HL-60 (cell line): ENCODE measurements at regions not wholly inside any gene's neighbourhood (a gene's known extent, or its start where the extent isn't known, plus 50 kb on each side); places are given as distances from the start of the nearest gene placed in this dataset.

ENCODE experiments used
- DNase-seq, 2 experiments: peaks; one replicate each; pipeline ENCODE4 v3.0.0-alpha.2; 2010 to 2020; ENCODE audit warnings: low read depth in 1 of 2, low spot score in 1 of 2
- H3K27ac ChIP-seq: fragments of 250-450 bp; sonication (Bioruptor Pico); replicated peaks from 2 replicates; pipeline ENCODE4 v1.5.1; 2020; ENCODE audit warnings: mild to moderate bottlenecking, moderate library complexity
- H3K27me3 ChIP-seq: fragments of 250-450 bp; sonication (Bioruptor Pico); 2 replicates; pipeline ENCODE4 v1.5.1; 2021; ENCODE audit warnings: mild to moderate bottlenecking, moderate library complexity; ENCODE audit not compliant: insufficient read depth, poor library complexity, severe bottlenecking
- H3K4me3 ChIP-seq: replicated peaks from 2 replicates; pipeline ENCODE4 v1.5.1; 2011; ENCODE audit warnings: mild to moderate bottlenecking, control low read depth, low read length; ENCODE audit not compliant: insufficient read depth
- GABPA ChIP-seq: IDR thresholded peaks from 2 replicates; pipeline ENCODE4 v1.6.1; 2012; ENCODE audit warnings: low read depth
- POLR2AphosphoS5 ChIP-seq: IDR thresholded peaks from 2 replicates; pipeline ENCODE4 v1.6.1; 2012; ENCODE audit warnings: low read depth
- SPI1 ChIP-seq: IDR thresholded peaks from 2 replicates; pipeline ENCODE4 v1.6.1; 2012; ENCODE audit warnings: low read depth, mild to moderate bottlenecking, borderline replicate concordance
- TF ChIP-seq, protein P1 (sequence below): IDR thresholded peaks from one replicate; pipeline ENCODE4 v1.5.1; 2011; ENCODE audit warnings: low read length, control low read depth, inconsistent platforms; ENCODE audit not compliant: insufficient read depth
- TF ChIP-seq, protein P2 (sequence below): IDR thresholded peaks from 2 replicates; pipeline ENCODE4 v1.6.1; 2012; ENCODE audit warnings: low read depth; ENCODE audit not compliant: insufficient replicate concordance

DNA sequence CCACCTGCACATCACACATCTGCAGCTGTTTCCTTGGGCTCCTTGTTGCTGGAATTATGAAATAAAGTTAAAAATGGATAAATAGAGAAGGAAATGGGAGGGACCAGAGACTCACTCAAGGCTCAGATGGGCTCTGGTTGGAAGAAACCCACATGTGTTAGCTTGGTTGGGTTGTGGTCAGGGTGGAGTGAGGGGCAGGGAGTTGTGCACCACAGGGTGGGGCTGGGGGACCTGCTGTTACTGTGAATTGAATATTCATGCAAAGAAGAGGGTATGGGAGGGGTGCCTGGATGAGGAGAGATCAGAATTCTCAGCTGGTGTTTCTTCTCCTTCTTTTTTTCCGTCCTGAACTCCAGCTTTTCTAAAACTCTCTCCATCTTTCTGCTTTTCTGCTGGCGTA is 320.7 kb downstream of the MAP2K4 start:
- DNase-seq: no peak
- no peak overlapping the region for H3K4me3 ChIP-seq
- TF ChIP-seq, protein P1, sequence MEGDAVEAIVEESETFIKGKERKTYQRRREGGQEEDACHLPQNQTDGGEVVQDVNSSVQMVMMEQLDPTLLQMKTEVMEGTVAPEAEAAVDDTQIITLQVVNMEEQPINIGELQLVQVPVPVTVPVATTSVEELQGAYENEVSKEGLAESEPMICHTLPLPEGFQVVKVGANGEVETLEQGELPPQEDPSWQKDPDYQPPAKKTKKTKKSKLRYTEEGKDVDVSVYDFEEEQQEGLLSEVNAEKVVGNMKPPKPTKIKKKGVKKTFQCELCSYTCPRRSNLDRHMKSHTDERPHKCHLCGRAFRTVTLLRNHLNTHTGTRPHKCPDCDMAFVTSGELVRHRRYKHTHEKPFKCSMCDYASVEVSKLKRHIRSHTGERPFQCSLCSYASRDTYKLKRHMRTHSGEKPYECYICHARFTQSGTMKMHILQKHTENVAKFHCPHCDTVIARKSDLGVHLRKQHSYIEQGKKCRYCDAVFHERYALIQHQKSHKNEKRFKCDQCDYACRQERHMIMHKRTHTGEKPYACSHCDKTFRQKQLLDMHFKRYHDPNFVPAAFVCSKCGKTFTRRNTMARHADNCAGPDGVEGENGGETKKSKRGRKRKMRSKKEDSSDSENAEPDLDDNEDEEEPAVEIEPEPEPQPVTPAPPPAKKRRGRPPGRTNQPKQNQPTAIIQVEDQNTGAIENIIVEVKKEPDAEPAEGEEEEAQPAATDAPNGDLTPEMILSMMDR: no peak
- TF ChIP-seq SPI1 (no peak), POLR2AphosphoS5 (no peak), GABPA (no peak)
- TF ChIP-seq, protein P2, sequence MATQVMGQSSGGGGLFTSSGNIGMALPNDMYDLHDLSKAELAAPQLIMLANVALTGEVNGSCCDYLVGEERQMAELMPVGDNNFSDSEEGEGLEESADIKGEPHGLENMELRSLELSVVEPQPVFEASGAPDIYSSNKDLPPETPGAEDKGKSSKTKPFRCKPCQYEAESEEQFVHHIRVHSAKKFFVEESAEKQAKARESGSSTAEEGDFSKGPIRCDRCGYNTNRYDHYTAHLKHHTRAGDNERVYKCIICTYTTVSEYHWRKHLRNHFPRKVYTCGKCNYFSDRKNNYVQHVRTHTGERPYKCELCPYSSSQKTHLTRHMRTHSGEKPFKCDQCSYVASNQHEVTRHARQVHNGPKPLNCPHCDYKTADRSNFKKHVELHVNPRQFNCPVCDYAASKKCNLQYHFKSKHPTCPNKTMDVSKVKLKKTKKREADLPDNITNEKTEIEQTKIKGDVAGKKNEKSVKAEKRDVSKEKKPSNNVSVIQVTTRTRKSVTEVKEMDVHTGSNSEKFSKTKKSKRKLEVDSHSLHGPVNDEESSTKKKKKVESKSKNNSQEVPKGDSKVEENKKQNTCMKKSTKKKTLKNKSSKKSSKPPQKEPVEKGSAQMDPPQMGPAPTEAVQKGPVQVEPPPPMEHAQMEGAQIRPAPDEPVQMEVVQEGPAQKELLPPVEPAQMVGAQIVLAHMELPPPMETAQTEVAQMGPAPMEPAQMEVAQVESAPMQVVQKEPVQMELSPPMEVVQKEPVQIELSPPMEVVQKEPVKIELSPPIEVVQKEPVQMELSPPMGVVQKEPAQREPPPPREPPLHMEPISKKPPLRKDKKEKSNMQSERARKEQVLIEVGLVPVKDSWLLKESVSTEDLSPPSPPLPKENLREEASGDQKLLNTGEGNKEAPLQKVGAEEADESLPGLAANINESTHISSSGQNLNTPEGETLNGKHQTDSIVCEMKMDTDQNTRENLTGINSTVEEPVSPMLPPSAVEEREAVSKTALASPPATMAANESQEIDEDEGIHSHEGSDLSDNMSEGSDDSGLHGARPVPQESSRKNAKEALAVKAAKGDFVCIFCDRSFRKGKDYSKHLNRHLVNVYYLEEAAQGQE: no peak

DNA sequence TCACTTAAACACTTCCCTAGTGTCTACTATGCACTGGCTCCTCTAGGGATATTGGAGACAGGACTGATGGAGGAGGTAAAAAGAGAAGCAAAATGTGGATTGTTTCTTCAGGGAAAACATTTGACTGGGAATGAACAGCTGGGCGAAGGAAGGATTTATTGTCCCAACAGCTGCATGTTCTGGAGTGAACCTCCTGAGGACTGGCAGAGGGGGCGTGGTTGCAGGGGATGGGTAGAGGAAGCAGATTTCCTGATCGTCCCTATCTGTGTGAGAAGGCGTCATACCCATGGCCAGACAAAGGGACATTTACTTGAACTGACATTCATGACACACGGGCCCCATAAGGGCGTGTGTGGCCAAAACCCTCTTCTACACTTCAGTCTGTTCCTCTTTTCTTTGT is 321.5 kb downstream of the MAP2K4 start:
- DNase-seq: no peak
- H3K27ac ChIP-seq: no peak overlapping the region
- no peak overlapping the region for H3K4me3 ChIP-seq
- H3K27me3 ChIP-seq: no peaks in the 10 kb centered on the region
- TF ChIP-seq GABPA (no peak), POLR2AphosphoS5 (no peak), SPI1 (no peak)
- TF ChIP-seq, protein P1: no peak

More for the DNA sequence above, 320.7 kb downstream of the MAP2K4 start:
- H3K27ac ChIP-seq: no peak overlapping the region
- H3K27me3 ChIP-seq: no peaks in the 10 kb centered on the region

DNA sequence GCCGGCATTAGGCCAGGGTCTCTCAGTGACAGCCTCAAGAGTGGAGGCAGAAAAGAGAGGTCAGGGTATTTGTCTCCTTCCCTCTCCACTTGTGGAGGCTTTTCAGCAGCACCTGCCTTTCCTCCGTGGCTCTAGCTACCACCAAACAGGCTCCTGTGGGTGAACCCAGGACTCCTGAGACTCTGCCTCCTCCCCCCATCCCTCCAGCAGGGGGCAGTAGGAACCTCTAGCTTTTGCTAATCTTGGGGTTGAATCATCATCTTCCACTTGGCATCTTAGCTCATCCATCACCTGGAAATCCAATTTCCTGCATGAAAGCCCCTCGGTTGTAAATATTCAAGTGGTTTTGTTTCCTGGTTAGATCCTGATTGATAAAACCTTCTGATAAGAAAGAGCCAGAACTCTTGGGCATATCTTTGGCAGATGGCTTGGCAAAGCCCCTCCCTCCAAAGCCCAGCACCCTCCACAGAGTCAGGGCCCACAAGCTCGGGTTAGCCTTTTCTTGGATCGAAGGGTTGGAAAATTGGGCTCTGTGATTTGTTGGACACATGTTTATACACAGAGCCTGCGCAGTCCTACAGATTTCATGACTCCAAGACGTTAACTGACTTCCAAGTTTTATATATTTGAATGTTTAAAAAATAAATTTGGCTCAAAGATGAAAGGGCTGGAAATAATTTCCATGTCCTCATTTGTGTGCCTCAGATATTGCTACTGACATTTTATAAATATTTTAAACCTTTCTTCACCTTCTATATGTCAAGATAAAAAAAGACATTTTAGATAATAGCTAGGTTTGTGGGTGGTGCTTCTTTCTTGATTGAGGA is 322.1 kb downstream of the MAP2K4 start:
- no peak overlapping the region for H3K4me3 ChIP-seq
- H3K27ac ChIP-seq: no peak overlapping the region
- TF ChIP-seq POLR2AphosphoS5: no peak
- TF ChIP-seq, protein P1: peak; percentile 3
- DNase-seq: peak in 1 of 2 experiments; percentile 1
- H3K27me3 ChIP-seq: no peaks in the 10 kb centered on the region

DNA sequence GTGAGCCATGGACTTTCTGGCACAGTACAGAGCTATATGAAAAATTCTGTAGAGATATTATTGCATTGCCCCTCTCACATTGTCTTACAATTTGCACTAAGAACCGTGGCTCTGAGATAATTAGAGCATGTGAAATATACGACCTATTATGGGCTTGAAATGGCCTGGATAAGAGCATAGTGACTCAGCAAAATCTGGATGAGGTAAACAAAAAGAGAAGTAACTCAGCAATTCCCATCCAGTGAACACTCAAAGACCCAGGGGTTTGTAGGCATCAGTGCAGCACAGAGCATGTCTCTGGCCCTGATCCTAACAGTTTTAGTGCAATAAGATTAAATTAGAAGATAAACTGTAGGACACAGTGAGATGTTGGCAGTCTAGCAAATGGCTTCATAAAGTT is 317.2 kb upstream of the MYOCD start:
- peak in 1 of 2 experiments; percentile 0 for DNase-seq
- no peak overlapping the region for H3K27ac ChIP-seq
- H3K4me3 ChIP-seq: no peak overlapping the region
- TF ChIP-seq GABPA: no peak
- TF ChIP-seq, protein P2: no peak
- no peak for TF ChIP-seq POLR2AphosphoS5
- no peak for TF ChIP-seq SPI1
- TF ChIP-seq, protein P1: no peak
- H3K27me3 ChIP-seq: no peaks in the 10 kb centered on the region
